ENCODE measurements at regions not wholly inside any gene's neighbourhood (a gene's known extent, or its start where the extent isn't known, plus 50 kb on each side); places are given as distances from the start of the nearest gene placed in this dataset.
"Not testable (repeated sequence)": the region's sequence is repeated elsewhere in the genome, so short reads cannot be mapped to it uniquely, and the experiment has no call there.

DNA sequence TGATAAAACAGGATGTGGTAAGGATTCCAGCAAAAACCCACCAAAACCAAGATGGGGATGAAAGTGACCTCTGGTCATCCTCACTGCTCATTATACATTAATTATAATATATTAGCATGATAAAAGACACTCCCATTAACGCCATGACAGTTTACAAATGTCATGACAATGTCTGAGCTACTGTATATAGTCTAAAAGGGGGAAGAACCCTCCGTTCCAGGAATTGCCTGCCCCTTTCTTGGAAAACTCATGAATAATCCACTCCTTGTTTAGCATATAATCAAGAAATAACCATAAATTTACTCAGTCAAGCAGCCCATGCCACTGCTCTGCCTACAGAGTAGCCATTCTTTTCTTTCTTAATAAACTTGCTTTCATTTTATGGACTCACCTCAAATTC lies 96.4 kb upstream of the VLDLR start:
- Mint-ChIP-seq H3K27ac (no peak overlapping the region), H3K9me3 (ENCODE audit: low read depth) (no peaks in the 10 kb centered on the region), H3K4me3 (no peak overlapping the region), H3K36me3 (no peaks in the 10 kb centered on the region), H3K4me1 (no peaks in the 10 kb centered on the region), H3K27me3 (no peaks in the 10 kb centered on the region)
- ATAC-seq (no peak), DNase-seq (no peak)
- CTCF ChIA-PET = no interaction called here

DNA sequence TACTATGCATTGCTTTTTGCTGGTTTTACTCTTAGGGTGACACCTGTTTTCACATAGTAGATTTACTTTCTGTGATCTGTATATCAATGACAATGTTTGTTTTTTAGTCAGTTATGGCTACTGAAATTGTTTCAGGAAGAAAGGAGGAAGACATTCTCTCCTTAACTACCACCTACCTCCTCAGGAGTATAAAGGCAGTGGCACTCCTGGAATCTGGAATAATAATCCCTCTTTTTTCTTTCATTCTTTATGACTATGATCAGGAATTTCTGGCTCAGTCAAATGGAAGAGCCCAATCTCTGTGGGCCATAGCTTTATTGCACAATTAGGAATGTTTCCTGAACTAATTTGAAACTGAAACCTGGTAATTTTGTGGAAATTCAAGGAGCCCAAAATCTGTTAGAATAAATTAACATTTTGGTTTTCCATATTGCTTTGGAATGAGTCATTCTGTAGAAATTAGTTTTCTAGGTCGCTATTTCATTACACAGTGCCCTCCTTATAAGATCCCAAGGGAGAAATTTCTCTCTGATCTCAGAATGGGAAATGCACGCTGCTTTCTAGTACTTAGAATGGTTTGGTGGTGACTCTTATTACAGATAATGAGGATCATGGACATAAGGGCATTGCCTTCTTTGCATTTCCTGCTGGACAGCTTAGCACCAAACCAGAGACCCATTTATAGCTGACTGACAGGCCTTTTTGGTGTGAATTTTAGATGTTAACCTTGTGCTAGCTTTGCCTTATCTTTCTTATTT lies 95.3 kb upstream of the VLDLR start:
- H3K36me3 Mint-ChIP-seq = no peaks in the 10 kb centered on the region
- no peak overlapping the region for H3K27ac Mint-ChIP-seq
- DNase-seq (no peak), ATAC-seq (no peak)
- no peaks in the 10 kb centered on the region for H3K9me3 Mint-ChIP-seq (ENCODE audit: low read depth)
- no peaks in the 10 kb centered on the region for H3K4me1 Mint-ChIP-seq
- no peaks in the 10 kb centered on the region for H3K27me3 Mint-ChIP-seq
- no peak overlapping the region for H3K4me3 Mint-ChIP-seq
- CTCF ChIA-PET = no interaction called here

DNA sequence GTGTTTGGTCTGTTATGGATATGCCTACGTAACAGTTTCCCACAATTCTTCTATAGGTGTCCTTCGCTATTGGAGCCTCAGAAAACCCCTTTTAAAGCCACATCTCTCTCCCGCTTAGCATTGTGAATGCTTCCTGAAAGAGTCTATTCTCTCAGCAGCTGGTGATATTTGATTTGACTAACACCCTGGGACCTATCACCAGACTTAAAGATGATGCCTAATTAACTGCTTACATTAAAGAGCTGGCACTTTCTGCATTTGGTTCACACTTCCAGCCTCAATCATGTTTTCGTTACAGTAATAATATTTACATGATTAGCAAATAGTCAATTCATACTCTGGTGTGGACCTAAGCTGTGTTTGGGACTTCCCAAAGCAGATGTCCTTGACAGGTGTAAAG lies 90.1 kb upstream of the VLDLR start:
- Mint-ChIP-seq H3K4me3 (no peak overlapping the region), H3K27me3 (peaks cover under 1% of the 10 kb centered on the region), H3K4me1 (no peaks in the 10 kb centered on the region), H3K9me3 (ENCODE audit: low read depth) (no peaks in the 10 kb centered on the region), H3K27ac (no peak overlapping the region), H3K36me3 (no peaks in the 10 kb centered on the region)
- CTCF ChIA-PET = no interaction called here
- ATAC-seq (no peak), DNase-seq (no peak)

DNA sequence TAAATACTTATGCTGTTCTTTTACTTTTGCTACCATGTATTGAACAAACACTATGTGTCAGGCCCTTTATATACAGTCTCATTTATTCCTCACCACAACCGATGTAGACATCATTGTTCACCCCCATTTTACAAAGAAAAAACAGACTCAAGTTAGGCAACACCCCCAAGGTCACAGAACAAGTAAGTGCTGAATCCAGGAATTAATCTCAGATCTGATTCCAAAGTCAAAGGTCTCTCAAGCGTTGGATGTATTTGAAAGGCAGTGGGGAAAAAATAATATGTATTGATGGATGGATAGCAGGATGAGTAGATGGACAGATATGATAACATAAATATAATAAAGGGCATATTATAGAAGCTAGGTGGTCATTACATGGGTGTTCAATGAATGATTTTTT lies 85.1 kb upstream of the VLDLR start:
- CTCF ChIA-PET = no interaction called here
- Mint-ChIP-seq H3K27me3 (peaks cover 2% of the 10 kb centered on the region), H3K4me1 (no peaks in the 10 kb centered on the region), H3K9me3 (ENCODE audit: low read depth) (no peaks in the 10 kb centered on the region), H3K36me3 (no peaks in the 10 kb centered on the region), H3K4me3 (no peak overlapping the region), H3K27ac (no peak overlapping the region)
- ATAC-seq = no peak
- DNase-seq = no peak

DNA sequence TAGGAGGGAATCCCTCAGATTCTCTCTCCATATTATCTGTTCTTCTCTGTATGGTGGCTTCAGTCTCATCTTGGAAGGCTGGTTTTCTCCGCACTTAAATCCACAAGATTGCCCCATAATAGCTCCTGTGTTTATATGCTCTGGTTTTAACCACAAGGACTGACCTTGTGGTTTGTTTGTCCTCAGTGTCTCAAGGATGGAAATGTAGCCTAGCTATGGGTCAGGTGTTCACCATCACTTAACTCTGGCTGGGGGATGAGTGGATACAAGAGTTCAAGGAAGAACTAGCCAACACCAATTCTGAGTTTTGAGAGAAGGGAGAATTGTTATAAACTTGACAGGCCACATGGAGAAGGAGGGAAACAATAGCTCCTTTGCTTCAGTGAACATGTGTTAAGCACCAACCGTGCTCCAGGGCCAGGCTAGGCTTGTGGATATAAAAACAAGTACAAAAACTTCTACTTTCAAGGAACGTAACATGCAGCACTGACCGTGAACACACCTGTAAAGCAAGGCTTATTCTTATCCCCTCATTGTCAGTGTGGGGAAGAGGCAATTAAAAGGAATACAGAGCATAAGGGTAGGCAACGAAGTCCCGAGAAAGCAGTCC lies 75.6 kb upstream of the VLDLR start:
- H3K4me3 Mint-ChIP-seq = no peak overlapping the region
- CTCF ChIA-PET = no interaction called here
- H3K9me3 Mint-ChIP-seq (ENCODE audit: low read depth) = no peaks in the 10 kb centered on the region
- H3K27me3 Mint-ChIP-seq = peaks cover 11% of the 10 kb centered on the region
- DNase-seq (no peak), ATAC-seq (no peak)
- no peak overlapping the region for H3K27ac Mint-ChIP-seq
- H3K36me3 Mint-ChIP-seq = no peaks in the 10 kb centered on the region
- no peaks in the 10 kb centered on the region for H3K4me1 Mint-ChIP-seq

DNA sequence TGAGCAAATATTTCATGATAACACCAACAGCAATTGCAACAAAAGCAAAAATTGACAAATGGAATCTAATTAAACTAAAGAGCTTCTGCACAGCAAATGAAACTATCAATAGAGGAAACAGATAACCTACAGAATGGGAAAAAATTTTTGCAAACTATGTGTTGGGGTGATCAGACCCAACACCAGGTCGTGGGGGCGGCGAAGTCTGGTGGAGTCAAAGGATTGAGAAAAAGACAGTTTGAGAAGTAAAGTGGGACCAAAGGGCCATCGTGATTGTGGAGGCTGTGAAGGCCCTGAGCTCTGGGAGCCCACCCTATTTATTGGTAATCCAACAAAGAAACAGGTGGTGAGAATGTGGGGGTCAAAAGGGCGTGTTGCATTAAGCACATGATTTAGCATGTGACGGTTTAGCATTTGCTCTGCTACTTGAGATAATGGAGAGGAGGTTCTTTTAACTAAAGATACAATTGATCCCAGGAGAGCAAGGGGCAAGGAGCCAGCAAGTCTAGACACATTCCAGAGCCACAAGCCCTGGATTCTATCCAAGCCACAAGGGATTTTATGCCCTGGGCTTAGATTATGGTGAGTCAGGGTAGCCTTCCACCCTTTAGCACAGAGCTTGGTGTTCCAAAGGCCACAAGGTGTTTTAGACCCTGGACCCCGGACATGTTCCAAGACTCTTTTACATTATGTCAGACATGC lies 65.5 kb upstream of the VLDLR start:
- not testable (repeated sequence) for ATAC-seq

DNA sequence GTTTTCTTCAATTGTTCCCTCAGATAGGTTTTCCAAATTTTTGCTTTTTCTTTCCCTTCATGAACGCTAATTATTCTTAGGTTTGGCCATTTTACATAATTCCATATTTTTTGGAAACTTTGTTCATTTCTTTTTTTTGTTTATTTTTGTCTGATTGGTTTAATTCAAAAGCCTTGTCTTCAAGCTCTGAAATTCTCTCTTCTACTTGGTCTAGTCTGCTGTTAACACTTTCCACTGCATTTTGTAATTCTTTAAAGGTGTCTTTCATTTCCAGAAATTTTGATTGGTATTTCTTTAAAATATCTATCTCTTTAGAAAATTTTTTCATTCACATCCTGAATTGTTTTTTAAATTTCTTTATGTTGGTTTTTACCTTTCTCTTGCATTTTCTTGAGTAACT lies 63.9 kb upstream of the VLDLR start:
- peaks cover 2% of the 10 kb centered on the region for H3K9me3 Mint-ChIP-seq (ENCODE audit: low read depth)
- H3K4me3 Mint-ChIP-seq = no peak overlapping the region
- no peaks in the 10 kb centered on the region for H3K4me1 Mint-ChIP-seq
- H3K36me3 Mint-ChIP-seq = no peaks in the 10 kb centered on the region
- peaks cover 2% of the 10 kb centered on the region for H3K27me3 Mint-ChIP-seq
- DNase-seq = no peak
- CTCF ChIA-PET = no interaction called here
- H3K27ac Mint-ChIP-seq = no peak overlapping the region
- ATAC-seq = no peak

More for the DNA sequence above, 65.5 kb upstream of the VLDLR start:
- H3K27me3 Mint-ChIP-seq; H3K27ac Mint-ChIP-seq; DNase-seq; H3K9me3 Mint-ChIP-seq (ENCODE audit: low read depth); H3K36me3 Mint-ChIP-seq; H3K4me3 Mint-ChIP-seq; CTCF ChIA-PET; H3K4me1 Mint-ChIP-seq: not testable (repeated sequence)

DNA sequence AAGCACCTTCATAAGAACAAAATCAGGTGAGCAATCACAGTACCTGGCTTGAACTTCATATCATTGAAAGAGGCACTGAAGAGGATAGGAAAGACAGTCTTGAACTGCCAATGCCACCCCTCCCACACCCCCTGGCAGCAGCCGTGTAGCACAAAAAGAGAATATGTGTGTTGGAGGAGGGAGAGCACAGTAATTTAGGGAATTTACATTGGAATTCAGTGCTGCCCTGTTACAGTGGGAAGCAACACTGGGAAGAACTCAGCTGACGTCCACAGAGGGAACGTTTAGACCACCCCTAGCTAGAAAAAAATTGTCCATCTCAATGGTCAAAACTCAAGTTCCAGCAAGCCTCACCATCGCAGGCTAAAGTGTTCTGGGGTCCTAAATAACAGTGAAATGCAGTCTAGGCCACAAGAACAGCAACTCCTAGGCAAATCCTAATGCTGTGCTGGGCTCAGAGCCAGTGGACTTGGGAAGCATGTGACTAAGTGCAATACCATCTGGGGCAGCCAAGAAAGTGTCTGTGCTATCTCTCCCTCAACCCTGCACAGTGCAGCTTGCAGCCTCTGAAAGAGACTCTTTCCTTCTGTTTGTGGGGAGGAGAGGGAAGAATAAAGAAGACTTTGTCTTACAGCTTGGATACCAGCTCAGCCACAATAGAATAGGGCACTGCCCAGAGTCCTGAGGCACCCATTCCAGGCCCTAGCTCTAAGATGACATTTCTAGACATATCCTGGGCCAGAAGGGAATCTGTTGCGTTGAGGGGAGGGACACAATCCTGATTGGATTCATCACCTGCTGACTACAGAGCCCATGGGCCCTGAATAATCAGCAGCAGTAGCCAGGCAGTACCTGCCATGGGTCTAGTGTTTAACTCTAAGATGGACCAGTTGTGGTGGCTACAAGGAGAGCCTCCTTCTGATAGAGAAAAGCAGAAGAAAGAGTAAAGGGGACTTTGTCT lies 62.1 kb upstream of the VLDLR start:
- H3K27ac Mint-ChIP-seq = no peak overlapping the region
- ATAC-seq = no peak
- peaks cover 2% of the 10 kb centered on the region for H3K27me3 Mint-ChIP-seq
- CTCF ChIA-PET = no interaction called here
- H3K9me3 Mint-ChIP-seq (ENCODE audit: low read depth) = peaks cover 2% of the 10 kb centered on the region
- no peaks in the 10 kb centered on the region for H3K4me1 Mint-ChIP-seq
- no peak for DNase-seq
- no peak overlapping the region for H3K4me3 Mint-ChIP-seq
- H3K36me3 Mint-ChIP-seq = no peaks in the 10 kb centered on the region

DNA sequence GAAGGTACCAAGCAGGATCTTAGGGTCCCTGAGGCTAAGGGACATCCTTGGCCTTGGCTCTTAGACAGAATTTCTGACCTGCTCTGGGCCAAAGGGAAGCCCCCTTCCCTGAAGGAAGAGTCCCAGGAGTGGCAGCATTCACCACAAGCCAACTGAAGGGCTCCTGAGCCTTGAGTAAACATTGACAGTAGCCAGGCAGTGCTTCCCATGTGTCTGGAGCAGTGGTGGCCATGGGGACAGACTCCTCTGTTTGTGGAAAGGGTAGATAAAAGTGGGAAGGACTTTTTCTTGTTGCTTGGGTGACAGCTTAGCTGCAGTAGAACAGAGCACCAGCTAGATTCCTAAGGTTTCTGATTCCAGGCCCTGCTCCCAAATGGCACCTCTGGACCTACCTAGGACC lies 61.4 kb upstream of the VLDLR start:
- Mint-ChIP-seq H3K4me1 (no peaks in the 10 kb centered on the region), H3K9me3 (ENCODE audit: low read depth) (peaks cover 2% of the 10 kb centered on the region), H3K27ac (no peak overlapping the region), H3K36me3 (no peaks in the 10 kb centered on the region), H3K4me3 (no peak overlapping the region), H3K27me3 (peaks cover 2% of the 10 kb centered on the region)
- CTCF ChIA-PET = no interaction called here
- DNase-seq = no peak
- ATAC-seq = no peak

DNA sequence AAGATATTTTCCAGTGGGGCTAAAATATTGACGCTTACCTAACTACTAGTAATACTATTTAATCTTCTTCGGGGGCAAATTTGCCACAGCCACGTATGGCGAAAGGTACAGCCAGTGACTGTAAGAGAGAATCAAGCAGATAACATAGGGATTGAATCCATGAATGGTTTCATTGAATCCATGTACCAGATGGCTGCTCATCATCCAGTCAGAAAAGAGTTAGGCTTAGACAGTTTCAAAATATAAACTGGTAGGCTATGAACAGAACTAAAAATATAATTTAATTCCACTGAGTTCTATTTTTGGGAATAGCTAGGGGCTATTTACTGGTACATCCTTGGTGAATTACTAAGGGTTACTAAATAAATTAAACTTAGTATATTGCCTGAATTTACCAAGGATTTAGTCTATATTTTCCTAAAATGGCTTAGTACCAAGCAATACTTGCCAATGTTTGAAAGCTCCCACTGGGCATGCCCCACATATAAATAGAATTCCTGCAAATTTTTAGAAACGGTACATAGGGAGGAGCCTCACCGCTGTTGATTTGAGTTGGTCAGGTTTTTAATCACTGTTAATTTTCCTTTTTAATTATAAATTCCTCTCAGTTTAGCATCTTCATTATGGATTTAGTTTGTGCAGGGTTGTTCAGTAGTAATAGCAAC lies 55.8 kb upstream of the VLDLR start:
- no peak for DNase-seq
- peaks cover 2% of the 10 kb centered on the region for H3K27me3 Mint-ChIP-seq
- no peak overlapping the region for H3K27ac Mint-ChIP-seq
- no peak for ATAC-seq
- H3K9me3 Mint-ChIP-seq (ENCODE audit: low read depth) = no peaks in the 10 kb centered on the region
- CTCF ChIA-PET = no interaction called here
- H3K4me1 Mint-ChIP-seq = no peaks in the 10 kb centered on the region
- H3K4me3 Mint-ChIP-seq = no peak overlapping the region
- no peaks in the 10 kb centered on the region for H3K36me3 Mint-ChIP-seq

DNA sequence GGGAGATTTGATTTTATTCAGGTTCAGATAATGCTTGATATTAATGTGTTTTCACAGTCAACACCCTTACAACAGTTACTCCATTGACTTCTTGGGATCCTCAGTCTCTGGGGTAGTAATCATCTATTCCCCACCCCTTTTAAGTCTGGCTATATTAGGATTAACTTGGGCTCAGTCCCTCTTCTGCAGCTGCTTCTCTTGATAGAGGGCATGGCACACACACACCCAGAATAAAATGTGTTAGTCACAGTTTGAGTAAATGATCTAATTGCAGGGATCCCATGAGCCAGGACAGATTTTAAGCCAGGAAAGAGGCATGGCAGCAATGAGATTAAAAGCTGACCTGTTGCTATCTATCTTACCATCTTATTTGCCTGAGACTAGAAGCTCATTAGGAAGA lies 53.7 kb upstream of the VLDLR start:
- Mint-ChIP-seq H3K36me3 (no peaks in the 10 kb centered on the region), H3K9me3 (ENCODE audit: low read depth) (no peaks in the 10 kb centered on the region), H3K4me1 (no peaks in the 10 kb centered on the region), H3K27me3 (no peaks in the 10 kb centered on the region), H3K27ac (no peak overlapping the region), H3K4me3 (no peak overlapping the region)
- DNase-seq (no peak), ATAC-seq (no peak)
- CTCF ChIA-PET = no interaction called here

DNA sequence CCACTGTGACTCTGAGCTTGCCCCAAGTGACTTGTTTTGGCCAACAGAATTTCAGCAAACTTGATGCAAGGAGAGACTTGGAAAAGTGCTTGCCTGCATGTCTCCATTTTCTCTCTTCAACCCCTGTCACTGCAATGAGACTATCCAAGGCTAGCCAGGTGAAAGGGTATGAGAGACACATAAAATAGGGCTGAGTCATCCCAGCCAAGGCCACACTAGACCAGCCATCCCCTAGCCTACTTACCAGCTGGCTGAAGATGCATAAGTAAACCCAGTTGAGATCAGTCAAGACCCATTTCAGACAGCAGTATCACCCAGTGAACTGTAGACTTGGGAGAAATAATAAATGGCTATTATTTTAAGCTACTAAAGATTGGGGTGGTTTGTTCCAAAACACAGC lies 52.9 kb upstream of the VLDLR start:
- Mint-ChIP-seq H3K27me3 (no peaks in the 10 kb centered on the region), H3K36me3 (no peaks in the 10 kb centered on the region), H3K9me3 (ENCODE audit: low read depth) (no peaks in the 10 kb centered on the region), H3K27ac (no peak overlapping the region), H3K4me1 (no peaks in the 10 kb centered on the region), H3K4me3 (no peak overlapping the region)
- DNase-seq = no peak
- no peak for ATAC-seq
- CTCF ChIA-PET = no interaction called here

Measured in activated CD8-positive, alpha-beta memory T cell treated with anti-CD3 and anti-CD28 coated beads, Interleukin-2, amount 10 ng/mL, durations not matched to agents 7 days and 5 days (primary cell).